MG63 (cell line): ENCODE measurements at regions not wholly inside any gene's neighbourhood (a gene's known extent, or its start where the extent isn't known, plus 50 kb on each side); places are given as distances from the start of the nearest gene placed in this dataset.
A peak's percentile ranks its signal among the peaks of the same experiment; 100 is the strongest.

Experiments
- DNase-seq: peaks from one replicate; pipeline ENCODE4 v3.0.0-alpha.2; 2020
- H3K27me3 ChIP-seq: fragments of 250-450 bp; sonication (Bioruptor Pico); 2 replicates; pipeline ENCODE4 v1.5.1; 2020; ENCODE audit warnings: mild to moderate bottlenecking, moderate library complexity
- H3K36me3 ChIP-seq: fragments of 250-450 bp; sonication (Bioruptor Pico); 2 replicates; pipeline ENCODE4 v1.5.1; 2020; ENCODE audit warnings: mild to moderate bottlenecking, moderate library complexity
- H3K4me3 ChIP-seq: fragments of 250-450 bp; sonication (Bioruptor Pico); 2 replicates; pipeline ENCODE4 v1.5.1; 2020; ENCODE audit warnings: mild to moderate bottlenecking, moderate library complexity
- H3K9me3 ChIP-seq: fragments of 250-450 bp; sonication (Bioruptor Pico); 2 replicates; pipeline ENCODE4 v1.5.1; 2020; ENCODE audit warnings: mild to moderate bottlenecking, moderate library complexity

GRCh38 chr9:14427419-14427818 is 113.5 kb upstream of the NFIB start:
- DNase-seq = no peak

GRCh38 chr9:14424983-14425382 is 111.0 kb upstream of the NFIB start:
- Histone ChIP-seq H3K36me3 (no peaks in the 10 kb centered on the region), H3K4me3 (no peak overlapping the region), H3K9me3 (no peaks in the 10 kb centered on the region), H3K27me3 (peaks cover 3% of the 10 kb centered on the region)
- DNase-seq = no peak

More at GRCh38 chr9:14427419-14427818, 113.5 kb upstream of the NFIB start:
- Histone ChIP-seq H3K27me3 (no peaks in the 10 kb centered on the region), H3K4me3 (no peak overlapping the region), H3K9me3 (peaks cover 15% of the 10 kb centered on the region), H3K36me3 (no peaks in the 10 kb centered on the region)

GRCh38 chr9:14424289-14424688 is 110.3 kb upstream of the NFIB start:
- Histone ChIP-seq H3K36me3 (no peaks in the 10 kb centered on the region), H3K4me3 (no peak overlapping the region), H3K27me3 (peaks cover 5% of the 10 kb centered on the region), H3K9me3 (no peaks in the 10 kb centered on the region)
- DNase-seq = no peak

GRCh38 chr9:14423815-14424261 is 109.9 kb upstream of the NFIB start:
- no peaks in the 10 kb centered on the region for H3K36me3 ChIP-seq
- no peaks in the 10 kb centered on the region for H3K9me3 ChIP-seq
- peaks cover 5% of the 10 kb centered on the region for H3K27me3 ChIP-seq
- peak; percentile 84 for DNase-seq
- no peak overlapping the region for H3K4me3 ChIP-seq

GRCh38 chr9:14421291-14421690 is 107.3 kb upstream of the NFIB start:
- no peaks in the 10 kb centered on the region for H3K9me3 ChIP-seq
- no peak overlapping the region for H3K4me3 ChIP-seq
- no peaks in the 10 kb centered on the region for H3K36me3 ChIP-seq
- DNase-seq = no peak
- H3K27me3 ChIP-seq = peaks cover 8% of the 10 kb centered on the region

- no peak for DNase-seq
- Histone ChIP-seq H3K36me3 (no peaks in the 10 kb centered on the region), H3K4me3 (no peak overlapping the region), H3K27me3 (peaks cover 8% of the 10 kb centered on the region), H3K9me3 (peaks cover 12% of the 10 kb centered on the region)
Observed at GRCh38 chr9:14418941-14419937, 105.3 kb upstream of the NFIB start.

- DNase-seq = no peak
- no peak overlapping the region for H3K4me3 ChIP-seq
- H3K36me3 ChIP-seq = no peaks in the 10 kb centered on the region
- peaks cover 8% of the 10 kb centered on the region for H3K27me3 ChIP-seq
- H3K9me3 ChIP-seq = peaks cover 12% of the 10 kb centered on the region
Observed at GRCh38 chr9:14418301-14418940, 104.5 kb upstream of the NFIB start.

- DNase-seq = no peak
- Histone ChIP-seq H3K4me3 (no peak overlapping the region), H3K36me3 (no peaks in the 10 kb centered on the region), H3K9me3 (peaks cover 12% of the 10 kb centered on the region), H3K27me3 (peaks cover 13% of the 10 kb centered on the region)
Observed at GRCh38 chr9:14417237-14417636, 103.3 kb upstream of the NFIB start.

- no peak for DNase-seq
- no peaks in the 10 kb centered on the region for H3K36me3 ChIP-seq
- peaks cover 21% of the 10 kb centered on the region for H3K27me3 ChIP-seq
- peaks cover 16% of the 10 kb centered on the region for H3K9me3 ChIP-seq
- H3K4me3 ChIP-seq = no peak overlapping the region
Observed at GRCh38 chr9:14415947-14416346, 102.0 kb upstream of the NFIB start.

GRCh38 chr9:14413812-14414211 is 99.9 kb upstream of the NFIB start:
- H3K27me3 ChIP-seq = peaks cover 34% of the 10 kb centered on the region
- H3K9me3 ChIP-seq = peaks cover 16% of the 10 kb centered on the region
- no peaks in the 10 kb centered on the region for H3K36me3 ChIP-seq
- H3K4me3 ChIP-seq = no peak overlapping the region
- no peak for DNase-seq

- H3K27me3 ChIP-seq = peaks cover 35% of the 10 kb centered on the region
Observed at GRCh38 chr9:14412775-14413174, 98.8 kb upstream of the NFIB start.

GRCh38 chr9:14406463-14406862 is 92.5 kb upstream of the NFIB start:
- Histone ChIP-seq H3K4me3 (no peak overlapping the region), H3K27me3 (peaks cover 40% of the 10 kb centered on the region), H3K9me3 (no peaks in the 10 kb centered on the region), H3K36me3 (no peaks in the 10 kb centered on the region)
- no peak for DNase-seq

More at GRCh38 chr9:14412775-14413174, 98.8 kb upstream of the NFIB start:
- no peak overlapping the region for H3K4me3 ChIP-seq
- DNase-seq = no peak
- H3K9me3 ChIP-seq = peaks cover 16% of the 10 kb centered on the region
- no peaks in the 10 kb centered on the region for H3K36me3 ChIP-seq

GRCh38 chr9:14405176-14405706 is 91.3 kb upstream of the NFIB start:
- Histone ChIP-seq H3K27me3 (peaks cover 29% of the 10 kb centered on the region), H3K4me3 (no peak overlapping the region), H3K9me3 (no peaks in the 10 kb centered on the region), H3K36me3 (no peaks in the 10 kb centered on the region)
- DNase-seq = no peak

GRCh38 chr9:14403081-14403480 is 89.1 kb upstream of the NFIB start:
- Histone ChIP-seq H3K4me3 (no peak overlapping the region), H3K36me3 (no peaks in the 10 kb centered on the region), H3K27me3 (peaks cover 13% of the 10 kb centered on the region), H3K9me3 (no peaks in the 10 kb centered on the region)
- no peak for DNase-seq

- Histone ChIP-seq H3K9me3 (no peaks in the 10 kb centered on the region), H3K36me3 (no peaks in the 10 kb centered on the region), H3K27me3 (peaks cover 13% of the 10 kb centered on the region), H3K4me3 (no peak overlapping the region)
- no peak for DNase-seq
Observed at GRCh38 chr9:14402583-14402982, 88.6 kb upstream of the NFIB start.

- no peak overlapping the region for H3K4me3 ChIP-seq
- DNase-seq = no peak
- no peaks in the 10 kb centered on the region for H3K9me3 ChIP-seq
- no peaks in the 10 kb centered on the region for H3K36me3 ChIP-seq
- peaks cover 13% of the 10 kb centered on the region for H3K27me3 ChIP-seq
Observed at GRCh38 chr9:14401911-14402310, 88.0 kb upstream of the NFIB start.

GRCh38 chr9:14400658-14400995 is 86.7 kb upstream of the NFIB start:
- Histone ChIP-seq H3K4me3 (no peak overlapping the region), H3K36me3 (no peaks in the 10 kb centered on the region), H3K27me3 (peaks cover 13% of the 10 kb centered on the region), H3K9me3 (no peaks in the 10 kb centered on the region)
- peak; percentile 92 for DNase-seq
